GM12878 (cell line): ENCODE measurements at regions not wholly inside any gene's neighbourhood (a gene's known extent, or its start where the extent isn't known, plus 50 kb on each side); places are given as distances from the start of the nearest gene placed in this dataset.

Source experiments
- EP300 ChIP-seq, 2 experiments: fragments of 150-350 bp in 1 of 2; IDR thresholded peaks; 2 replicates each; pipeline ENCODE4 v1.6.1; 2011 to 2012; ENCODE audit warnings: low read depth in 2 of 2, low read length in 2 of 2, borderline replicate concordance in 1 of 2, improper control_type of control experiment in 1 of 2, inconsistent platforms in 1 of 2; ENCODE audit not compliant: control insufficient read depth in 1 of 2
- POLR2A ChIP-seq: IDR thresholded peaks from 2 replicates; pipeline ENCODE4 v1.6.1; 2011; ENCODE audit warnings: low read depth, mild to moderate bottlenecking, low read length
- TF ChIP-seq, protein P1 (sequence below), 3 experiments: IDR thresholded peaks in 2 of 3; conservative IDR thresholded peaks in 1 of 3; 2 replicates each; pipeline ENCODE4 v1.5.1; 2011; ENCODE audit warnings: low read depth in 3 of 3, low read length in 3 of 3, mild to moderate bottlenecking in 3 of 3, control low read depth in 2 of 3, moderate library complexity in 2 of 3, inconsistent platforms in 1 of 3, mixed read lengths in 1 of 3; ENCODE audit not compliant: control insufficient read depth in 2 of 3, insufficient read depth in 1 of 3; ENCODE audit errors: extremely low read depth in 1 of 3
- TF ChIP-seq, protein P2 (sequence below): IDR thresholded peaks from 2 replicates; pipeline ENCODE4 v1.6.1; 2012; ENCODE audit warnings: improper control_type of control experiment, low read depth, low read length; ENCODE audit not compliant: insufficient replicate concordance

- TF ChIP-seq, protein P1, sequence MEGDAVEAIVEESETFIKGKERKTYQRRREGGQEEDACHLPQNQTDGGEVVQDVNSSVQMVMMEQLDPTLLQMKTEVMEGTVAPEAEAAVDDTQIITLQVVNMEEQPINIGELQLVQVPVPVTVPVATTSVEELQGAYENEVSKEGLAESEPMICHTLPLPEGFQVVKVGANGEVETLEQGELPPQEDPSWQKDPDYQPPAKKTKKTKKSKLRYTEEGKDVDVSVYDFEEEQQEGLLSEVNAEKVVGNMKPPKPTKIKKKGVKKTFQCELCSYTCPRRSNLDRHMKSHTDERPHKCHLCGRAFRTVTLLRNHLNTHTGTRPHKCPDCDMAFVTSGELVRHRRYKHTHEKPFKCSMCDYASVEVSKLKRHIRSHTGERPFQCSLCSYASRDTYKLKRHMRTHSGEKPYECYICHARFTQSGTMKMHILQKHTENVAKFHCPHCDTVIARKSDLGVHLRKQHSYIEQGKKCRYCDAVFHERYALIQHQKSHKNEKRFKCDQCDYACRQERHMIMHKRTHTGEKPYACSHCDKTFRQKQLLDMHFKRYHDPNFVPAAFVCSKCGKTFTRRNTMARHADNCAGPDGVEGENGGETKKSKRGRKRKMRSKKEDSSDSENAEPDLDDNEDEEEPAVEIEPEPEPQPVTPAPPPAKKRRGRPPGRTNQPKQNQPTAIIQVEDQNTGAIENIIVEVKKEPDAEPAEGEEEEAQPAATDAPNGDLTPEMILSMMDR (IDR thresholded peaks at IDR 0.05 in 2 of 3, conservative IDR thresholded peaks at IDR 0.05 in 1 of 3; ENCODE audit: control insufficient read depth in 2 of 3, extremely low read depth in 1 of 3, insufficient read depth in 1 of 3, low read depth in 3 of 3, low read length in 3 of 3): no peak
- TF ChIP-seq EP300 (IDR thresholded peaks at IDR 0.05; ENCODE audit: borderline replicate concordance in 1 of 2, control insufficient read depth in 1 of 2, low read depth in 2 of 2, low read length in 2 of 2) (no peak), POLR2A (no peak)
- TF ChIP-seq, protein P2, sequence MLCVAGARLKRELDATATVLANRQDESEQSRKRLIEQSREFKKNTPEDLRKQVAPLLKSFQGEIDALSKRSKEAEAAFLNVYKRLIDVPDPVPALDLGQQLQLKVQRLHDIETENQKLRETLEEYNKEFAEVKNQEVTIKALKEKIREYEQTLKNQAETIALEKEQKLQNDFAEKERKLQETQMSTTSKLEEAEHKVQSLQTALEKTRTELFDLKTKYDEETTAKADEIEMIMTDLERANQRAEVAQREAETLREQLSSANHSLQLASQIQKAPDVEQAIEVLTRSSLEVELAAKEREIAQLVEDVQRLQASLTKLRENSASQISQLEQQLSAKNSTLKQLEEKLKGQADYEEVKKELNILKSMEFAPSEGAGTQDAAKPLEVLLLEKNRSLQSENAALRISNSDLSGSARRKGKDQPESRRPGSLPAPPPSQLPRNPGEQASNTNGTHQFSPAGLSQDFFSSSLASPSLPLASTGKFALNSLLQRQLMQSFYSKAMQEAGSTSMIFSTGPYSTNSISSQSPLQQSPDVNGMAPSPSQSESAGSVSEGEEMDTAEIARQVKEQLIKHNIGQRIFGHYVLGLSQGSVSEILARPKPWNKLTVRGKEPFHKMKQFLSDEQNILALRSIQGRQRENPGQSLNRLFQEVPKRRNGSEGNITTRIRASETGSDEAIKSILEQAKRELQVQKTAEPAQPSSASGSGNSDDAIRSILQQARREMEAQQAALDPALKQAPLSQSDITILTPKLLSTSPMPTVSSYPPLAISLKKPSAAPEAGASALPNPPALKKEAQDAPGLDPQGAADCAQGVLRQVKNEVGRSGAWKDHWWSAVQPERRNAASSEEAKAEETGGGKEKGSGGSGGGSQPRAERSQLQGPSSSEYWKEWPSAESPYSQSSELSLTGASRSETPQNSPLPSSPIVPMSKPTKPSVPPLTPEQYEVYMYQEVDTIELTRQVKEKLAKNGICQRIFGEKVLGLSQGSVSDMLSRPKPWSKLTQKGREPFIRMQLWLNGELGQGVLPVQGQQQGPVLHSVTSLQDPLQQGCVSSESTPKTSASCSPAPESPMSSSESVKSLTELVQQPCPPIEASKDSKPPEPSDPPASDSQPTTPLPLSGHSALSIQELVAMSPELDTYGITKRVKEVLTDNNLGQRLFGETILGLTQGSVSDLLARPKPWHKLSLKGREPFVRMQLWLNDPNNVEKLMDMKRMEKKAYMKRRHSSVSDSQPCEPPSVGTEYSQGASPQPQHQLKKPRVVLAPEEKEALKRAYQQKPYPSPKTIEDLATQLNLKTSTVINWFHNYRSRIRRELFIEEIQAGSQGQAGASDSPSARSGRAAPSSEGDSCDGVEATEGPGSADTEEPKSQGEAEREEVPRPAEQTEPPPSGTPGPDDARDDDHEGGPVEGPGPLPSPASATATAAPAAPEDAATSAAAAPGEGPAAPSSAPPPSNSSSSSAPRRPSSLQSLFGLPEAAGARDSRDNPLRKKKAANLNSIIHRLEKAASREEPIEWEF: no peak
These were observed 1520.7 kb downstream of the BRD1 start for GRCh38 chr22:48306785-48307510.
